ENCODE measurements at regions not wholly inside any gene's neighbourhood (a gene's known extent, or its start where the extent isn't known, plus 50 kb on each side); places are given as distances from the start of the nearest gene placed in this dataset.

- in situ Hi-C loops (cut with MboI; ENCODE audit: low pct_unique_long_range_greater_than_20kb, low sequenced_read_pairs, unreplicated experiment): no loop called here
- DNase-seq (ENCODE audit: low spot score): no peak
- TF ChIP-seq CTCF (IDR thresholded peaks at IDR 0.05; ENCODE audit: extremely low read depth, insufficient read depth, missing control alignments): no peak
These were observed 462.2 kb upstream of the CXADR start for GRCh38 chr21:17050646-17051045.

DNA sequence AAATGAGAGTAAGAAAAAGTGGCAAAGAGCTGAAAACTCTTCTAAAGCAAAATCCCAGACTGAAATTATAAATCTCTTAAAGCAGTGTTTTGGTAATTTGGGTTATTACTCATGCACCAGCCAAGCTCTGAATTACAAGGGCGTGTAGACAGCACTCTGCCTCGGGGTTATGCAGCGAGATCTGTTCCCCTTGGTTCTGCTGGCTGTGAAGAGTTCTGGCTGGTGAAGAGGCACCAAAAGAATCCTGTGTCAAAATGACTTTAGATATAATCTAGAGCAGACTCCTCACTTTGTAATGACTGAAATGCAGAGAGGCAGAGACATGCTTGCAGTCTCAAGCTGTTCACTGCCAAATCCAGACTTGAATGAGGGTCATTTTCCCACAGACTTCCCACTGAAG is 461.8 kb upstream of the CXADR start:
- no peak for TF ChIP-seq CTCF (IDR thresholded peaks at IDR 0.05; ENCODE audit: extremely low read depth, insufficient read depth, missing control alignments)
- in situ Hi-C loops (cut with MboI; ENCODE audit: low pct_unique_long_range_greater_than_20kb, low sequenced_read_pairs, unreplicated experiment): no loop called here
- no peak for DNase-seq (ENCODE audit: low spot score)

- TF ChIP-seq CTCF (IDR thresholded peaks at IDR 0.05; ENCODE audit: extremely low read depth, insufficient read depth, missing control alignments): no peak
- no peak for DNase-seq (ENCODE audit: low spot score)
- in situ Hi-C loops (cut with MboI; ENCODE audit: low pct_unique_long_range_greater_than_20kb, low sequenced_read_pairs, unreplicated experiment): no loop called here
These were observed 459.5 kb upstream of the CXADR start for GRCh38 chr21:17053321-17053720.

DNA sequence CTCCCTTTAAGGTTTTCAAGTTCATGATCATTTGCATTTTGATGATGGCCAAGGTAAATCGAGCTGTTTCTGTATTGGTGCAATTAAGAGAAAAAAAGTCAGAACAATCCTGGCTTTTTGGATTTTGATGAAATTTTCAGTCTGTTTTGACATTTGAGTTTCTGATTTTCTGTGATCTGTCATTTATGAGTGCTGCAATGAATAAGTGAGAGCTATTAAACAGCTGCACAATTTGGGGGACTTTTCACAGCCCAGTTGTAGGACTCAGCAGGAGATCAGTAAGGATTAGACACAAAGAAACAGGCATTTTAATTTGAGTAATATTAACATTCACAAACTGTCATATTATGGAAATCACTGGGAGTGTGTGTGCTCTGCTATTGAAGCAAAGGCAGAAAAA is 452.9 kb upstream of the CXADR start:
- in situ Hi-C loops (cut with MboI; ENCODE audit: low pct_unique_long_range_greater_than_20kb, low sequenced_read_pairs, unreplicated experiment): no loop called here
- no peak for DNase-seq (ENCODE audit: low spot score)
- no peak for TF ChIP-seq CTCF (IDR thresholded peaks at IDR 0.05; ENCODE audit: extremely low read depth, insufficient read depth, missing control alignments)

DNA sequence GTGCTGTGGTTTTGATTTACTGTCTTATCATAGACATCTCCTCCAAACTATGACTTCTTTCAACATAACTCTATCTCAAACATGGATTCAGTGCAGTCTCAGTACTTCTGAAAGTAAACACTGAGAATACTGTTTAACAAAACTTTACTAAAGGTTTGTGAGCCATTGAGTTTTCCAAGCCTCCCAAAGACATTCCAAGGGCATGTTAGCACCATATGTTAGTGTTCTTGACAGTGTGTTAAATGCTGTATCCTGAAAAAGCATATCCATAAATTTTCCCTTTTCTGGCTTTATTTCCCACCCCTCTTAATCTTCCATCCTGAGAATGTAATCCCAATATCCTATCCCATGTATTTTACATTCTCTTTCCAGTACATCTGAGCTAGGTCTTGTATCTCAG is 446.8 kb upstream of the CXADR start:
- TF ChIP-seq CTCF (IDR thresholded peaks at IDR 0.05; ENCODE audit: extremely low read depth, insufficient read depth, missing control alignments): no peak
- DNase-seq (ENCODE audit: low spot score): no peak
- in situ Hi-C loops (cut with MboI; ENCODE audit: low pct_unique_long_range_greater_than_20kb, low sequenced_read_pairs, unreplicated experiment): no loop called here

DNA sequence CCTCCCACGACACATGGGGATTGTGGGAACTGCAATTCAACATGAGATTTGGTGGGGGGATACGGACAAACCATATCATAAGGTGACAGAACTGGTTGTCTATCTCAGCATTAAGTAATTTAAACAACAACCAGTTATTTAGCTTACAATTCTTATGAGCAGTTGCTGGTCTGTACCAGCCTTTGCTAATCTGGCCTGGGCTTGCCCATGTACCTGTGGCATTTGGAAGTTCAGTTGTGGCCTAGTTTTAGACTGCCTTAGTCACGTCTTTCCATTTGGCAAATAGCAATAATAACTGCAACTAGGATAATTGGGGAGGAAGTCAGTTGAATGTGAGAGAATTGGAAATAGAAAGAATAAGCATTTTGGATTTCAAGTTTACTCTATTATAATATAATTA is 441.8 kb upstream of the CXADR start:
- no peak for DNase-seq (ENCODE audit: low spot score)
- in situ Hi-C loops (cut with MboI; ENCODE audit: low pct_unique_long_range_greater_than_20kb, low sequenced_read_pairs, unreplicated experiment): no loop called here
- no peak for TF ChIP-seq CTCF (IDR thresholded peaks at IDR 0.05; ENCODE audit: extremely low read depth, insufficient read depth, missing control alignments)

- no peak for TF ChIP-seq CTCF (IDR thresholded peaks at IDR 0.05; ENCODE audit: extremely low read depth, insufficient read depth, missing control alignments)
- DNase-seq (ENCODE audit: low spot score): no peak
- in situ Hi-C loops (cut with MboI; ENCODE audit: low pct_unique_long_range_greater_than_20kb, low sequenced_read_pairs, unreplicated experiment): no loop called here
These were observed 431.6 kb upstream of the CXADR start for GRCh38 chr21:17081193-17081592.
